GM18507 (cell line): ENCODE measurements at regions not wholly inside any gene's neighbourhood (a gene's known extent, or its start where the extent isn't known, plus 50 kb on each side); places are given as distances from the start of the nearest gene placed in this dataset.

Experiments used
- DNase-seq: peaks from one replicate; pipeline ENCODE4 v3.0.0; 2011; ENCODE audit warnings: low read depth; ENCODE audit not compliant: insufficient read length; ENCODE audit errors: extremely low spot score
- FAIRE-seq: peaks from 2 replicates; lab custom pipeline; 2011; peaks lifted over from hg19 to GRCh38; lab: Jason Lieb, UNC

GRCh38 chr5:152337484-152337883 is 67.6 kb downstream of the NMUR2 start:
- no peak for FAIRE-seq
- no peak for DNase-seq

GRCh38 chr5:152335461-152335860 is 69.6 kb downstream of the NMUR2 start:
- FAIRE-seq (no peak), DNase-seq (no peak)

GRCh38 chr5:152332716-152333460 is 72.2 kb downstream of the NMUR2 start:
- FAIRE-seq (no peak), DNase-seq (no peak)

GRCh38 chr5:152331718-152332117 is 73.4 kb downstream of the NMUR2 start:
- DNase-seq (no peak), FAIRE-seq (no peak)

- DNase-seq (no peak), FAIRE-seq (no peak)
Measured at GRCh38 chr5:152331006-152331405, 74.1 kb downstream of the NMUR2 start.

- DNase-seq (no peak), FAIRE-seq (no peak)
Measured at GRCh38 chr5:152329761-152330283, 75.3 kb downstream of the NMUR2 start.

GRCh38 chr5:152329207-152329606 is 75.9 kb downstream of the NMUR2 start:
- FAIRE-seq (no peak), DNase-seq (no peak)

- no peak for DNase-seq
- no peak for FAIRE-seq
Measured at GRCh38 chr5:152315942-152316341, 89.1 kb downstream of the NMUR2 start.

- no peak for FAIRE-seq
- DNase-seq, result no peak
Measured at GRCh38 chr5:152314196-152314829, 90.8 kb downstream of the NMUR2 start.

- no peak for FAIRE-seq
- no peak for DNase-seq
Measured at GRCh38 chr5:152309926-152310450, 95.1 kb downstream of the NMUR2 start.

GRCh38 chr5:152306386-152306785 is 98.7 kb downstream of the NMUR2 start:
- DNase-seq (no peak), FAIRE-seq (no peak)

- DNase-seq (no peak), FAIRE-seq (no peak)
Measured at GRCh38 chr5:152305525-152305924, 99.6 kb downstream of the NMUR2 start.

- FAIRE-seq (no peak), DNase-seq (no peak)
Measured at GRCh38 chr5:152303841-152304240, 101.2 kb downstream of the NMUR2 start.

- DNase-seq (no peak), FAIRE-seq (no peak)
Measured at GRCh38 chr5:152297866-152298265, 107.2 kb downstream of the NMUR2 start.

- DNase-seq, result no peak
Measured at GRCh38 chr5:152293189-152293588, 111.9 kb downstream of the NMUR2 start.

GRCh38 chr5:152290181-152290580 is 114.9 kb downstream of the NMUR2 start:
- no peak for FAIRE-seq
- DNase-seq, result no peak

More at GRCh38 chr5:152293189-152293588, 111.9 kb downstream of the NMUR2 start:
- FAIRE-seq, result no peak

GRCh38 chr5:152288917-152289595 is 116.0 kb downstream of the NMUR2 start:
- DNase-seq (no peak), FAIRE-seq (no peak)

- no peak for DNase-seq
- no peak for FAIRE-seq
Measured at GRCh38 chr5:152288499-152288898, 116.6 kb downstream of the NMUR2 start.

- FAIRE-seq (no peak), DNase-seq (no peak)
Measured at GRCh38 chr5:152285764-152286163, 119.3 kb downstream of the NMUR2 start.

- DNase-seq (no peak), FAIRE-seq (no peak)
Measured at GRCh38 chr5:152282331-152282730, 122.7 kb downstream of the NMUR2 start.
